ENCODE measurements at regions not wholly inside any gene's neighbourhood (a gene's known extent, or its start where the extent isn't known, plus 50 kb on each side); places are given as distances from the start of the nearest gene placed in this dataset.

DNA sequence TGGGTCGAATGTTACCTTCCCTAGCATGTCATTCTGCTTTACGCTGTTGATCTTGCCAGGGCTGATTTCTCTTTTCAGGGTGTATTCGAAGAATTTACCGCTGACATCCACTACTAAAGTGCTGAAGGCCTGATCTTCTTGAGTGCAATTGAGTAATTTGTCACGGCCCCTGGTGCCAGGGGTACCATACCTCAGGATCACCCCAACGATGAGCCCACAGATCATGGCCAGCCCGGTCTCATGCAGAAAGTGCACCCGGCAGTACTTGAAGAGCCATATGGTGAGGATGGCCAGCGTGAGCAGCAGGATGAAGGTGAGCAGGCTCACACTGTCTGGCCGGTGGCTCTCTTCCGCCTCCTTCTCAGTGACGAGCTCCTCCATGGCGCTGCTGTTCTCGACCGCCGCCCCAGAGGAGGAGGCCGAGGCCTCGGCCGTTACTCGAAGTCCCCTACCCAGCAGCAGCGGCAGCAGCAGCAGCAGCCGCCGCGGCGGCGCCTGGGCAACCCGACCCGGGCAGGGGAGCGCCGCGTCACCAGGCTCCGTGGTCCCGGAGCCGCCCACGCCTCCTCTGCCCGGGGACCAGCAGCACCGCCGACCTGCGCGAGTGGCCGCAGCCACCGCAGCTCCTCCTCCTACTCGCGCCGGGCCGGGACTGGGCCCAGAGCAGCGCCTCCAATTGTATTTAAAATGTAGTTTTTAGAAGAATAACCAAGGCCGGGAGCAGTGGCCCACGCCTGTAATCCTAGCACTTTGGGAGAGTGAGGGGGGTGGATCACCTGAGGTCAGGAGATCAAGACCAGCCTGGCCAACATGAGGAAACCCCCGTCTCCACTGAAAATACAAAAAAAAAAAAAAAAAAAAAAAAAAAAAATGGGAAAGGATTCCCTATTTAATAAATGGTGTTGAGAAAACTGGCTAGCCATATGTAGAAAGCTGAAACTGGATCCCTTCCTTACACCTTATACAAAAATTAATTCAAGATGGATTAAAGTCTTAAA, 58.5 kb upstream of the TMPO start:
- Histone ChIP-seq H3K9me3 (no peaks in the 10 kb centered on the region), H3K4me1 (peaks cover 4 to 10% (median 7%) of the 10 kb centered on the region in 4 donors), H3K27me3 (peaks cover 0 to 18% (median 0%) of the 10 kb centered on the region in 3 donors), H3K4me3 (peak overlapping the region; percentile 43 to 52 (median 48)), H3K27ac (peak overlapping the region in 1 of 5 donors; percentile 61), H3K36me3 (no peaks in the 10 kb centered on the region)
- TF ChIP-seq POLR2A (IDR thresholded peaks at IDR 0.05) = no peak
- no peak for TF ChIP-seq EP300 (IDR thresholded peaks at IDR 0.05)
- TF ChIP-seq POLR2AphosphoS5 (IDR thresholded peaks at IDR 0.05) = no peak
- TF ChIP-seq, protein P1, sequence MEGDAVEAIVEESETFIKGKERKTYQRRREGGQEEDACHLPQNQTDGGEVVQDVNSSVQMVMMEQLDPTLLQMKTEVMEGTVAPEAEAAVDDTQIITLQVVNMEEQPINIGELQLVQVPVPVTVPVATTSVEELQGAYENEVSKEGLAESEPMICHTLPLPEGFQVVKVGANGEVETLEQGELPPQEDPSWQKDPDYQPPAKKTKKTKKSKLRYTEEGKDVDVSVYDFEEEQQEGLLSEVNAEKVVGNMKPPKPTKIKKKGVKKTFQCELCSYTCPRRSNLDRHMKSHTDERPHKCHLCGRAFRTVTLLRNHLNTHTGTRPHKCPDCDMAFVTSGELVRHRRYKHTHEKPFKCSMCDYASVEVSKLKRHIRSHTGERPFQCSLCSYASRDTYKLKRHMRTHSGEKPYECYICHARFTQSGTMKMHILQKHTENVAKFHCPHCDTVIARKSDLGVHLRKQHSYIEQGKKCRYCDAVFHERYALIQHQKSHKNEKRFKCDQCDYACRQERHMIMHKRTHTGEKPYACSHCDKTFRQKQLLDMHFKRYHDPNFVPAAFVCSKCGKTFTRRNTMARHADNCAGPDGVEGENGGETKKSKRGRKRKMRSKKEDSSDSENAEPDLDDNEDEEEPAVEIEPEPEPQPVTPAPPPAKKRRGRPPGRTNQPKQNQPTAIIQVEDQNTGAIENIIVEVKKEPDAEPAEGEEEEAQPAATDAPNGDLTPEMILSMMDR (IDR thresholded peaks at IDR 0.05) = no peak
- peak; percentile 46 to 84 for DNase-seq
- 12 to 48% (median 15%) methylated on average over 16 to 50 of the region's 50 CpGs for WGBS, 5 donors
- intact Hi-C loops (cut with DNase I; ENCODE audit: low total_unique reads) = no loop called here

DNA sequence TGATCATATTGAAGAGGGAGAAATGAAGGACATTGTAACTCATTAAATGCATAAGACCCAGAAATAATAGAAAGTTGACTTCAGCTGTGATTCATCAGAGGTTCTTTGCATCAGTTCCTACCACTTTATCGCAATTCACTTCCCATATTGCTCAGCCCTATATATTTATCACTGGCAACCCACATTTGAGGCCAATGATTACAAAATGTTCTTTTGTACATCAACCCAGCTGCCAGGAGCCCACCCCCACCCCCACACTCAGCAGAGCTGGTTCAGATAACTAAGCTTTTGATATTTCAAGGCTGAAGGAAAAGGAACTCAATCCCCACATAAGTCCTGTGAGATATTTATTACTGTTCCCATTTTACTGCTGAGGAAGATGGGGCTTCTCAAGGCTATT, 51.2 kb upstream of the TMPO start:
- Histone ChIP-seq H3K36me3 (no peaks in the 10 kb centered on the region), H3K4me3 (no peak overlapping the region), H3K27me3 (no peaks in the 10 kb centered on the region), H3K4me1 (no peaks in the 10 kb centered on the region), H3K27ac (no peak overlapping the region), H3K9me3 (no peaks in the 10 kb centered on the region)
- WGBS, 5 donors = 41 to 71% (median 47%) methylated on average over 1 of the region's 1 CpG
- TF ChIP-seq POLR2A (IDR thresholded peaks at IDR 0.05) = no peak
- no peak for TF ChIP-seq EP300 (IDR thresholded peaks at IDR 0.05)
- no peak for TF ChIP-seq POLR2AphosphoS5 (IDR thresholded peaks at IDR 0.05)
- TF ChIP-seq, protein P1 (IDR thresholded peaks at IDR 0.05) = no peak
- intact Hi-C loops (cut with DNase I; ENCODE audit: low total_unique reads) = no loop called here
- DNase-seq = no peak

- intact Hi-C loops (cut with DNase I; ENCODE audit: low total_unique reads) = no loop called here
- Histone ChIP-seq H3K36me3 (no peaks in the 10 kb centered on the region), H3K4me1 (no peaks in the 10 kb centered on the region), H3K27ac (no peak overlapping the region), H3K27me3 (no peaks in the 10 kb centered on the region), H3K4me3 (no peak overlapping the region), H3K9me3 (no peaks in the 10 kb centered on the region)
- no peak for DNase-seq
- 76 to 92% (median 80%) methylated on average over 1 of the region's 1 CpG for WGBS, 5 donors
- TF ChIP-seq POLR2AphosphoS5 (IDR thresholded peaks at IDR 0.05) = no peak
- TF ChIP-seq POLR2A (IDR thresholded peaks at IDR 0.05) = no peak
- TF ChIP-seq, protein P1 (IDR thresholded peaks at IDR 0.05) = no peak
- TF ChIP-seq EP300 (IDR thresholded peaks at IDR 0.05) = no peak
Measured at GRCh38 chr12:98465505-98465904, 49.9 kb upstream of the TMPO start.

Small RNAs in the stretch of these regions (small RNA-seq; reads per million reads assigned to genes)
- gene AC018659.1 (0 reads per million in 4 donors), gene MIR4303 (0 reads per million in 4 donors), gene MIR4495 (0 reads per million in 4 donors), gene RNU4-41P (0 reads per million in 4 donors), gene RNU6-36P (0 reads per million in 4 donors)

Data from stomach (tissue), 8 donors.